Ovary (tissue), 7 donors: ENCODE measurements at regions not wholly inside any gene's neighbourhood (a gene's known extent, or its start where the extent isn't known, plus 50 kb on each side); places are given as distances from the start of the nearest gene placed in this dataset.

Experiments
- DNase-seq, 5 donors: peaks; one replicate each; pipeline ENCODE4 v3.0.0-alpha.2; 2019 to 2020
- H3K27ac ChIP-seq, 2 donors: fragments of 200-600 bp; one replicate each; pipeline versions ENCODE4 v1.5.1 to v1.8.0; 2019 to 2022
- H3K27me3 ChIP-seq: fragments of 200-600 bp; one replicate; pipeline ENCODE4 v1.8.0; 2022
- H3K36me3 ChIP-seq: fragments of 200-600 bp; sonication (generic); one replicate; pipeline ENCODE4 v1.5.1; 2019
- H3K4me1 ChIP-seq: one replicate; pipeline ENCODE4 v1.8.1; 2013; ENCODE audit warnings: mild to moderate bottlenecking, moderate library complexity; ENCODE audit not compliant: insufficient read depth
- H3K4me3 ChIP-seq: fragments of 200-600 bp; sonication (generic); one replicate; pipeline ENCODE4 v1.5.1; 2017
- H3K9me3 ChIP-seq, 2 donors: fragments of 200-600 bp in 1 of 2; sonication (generic) in 1 of 2; one replicate each; pipeline versions ENCODE4 v1.5.1 to v1.8.1; 2013 to 2019; ENCODE audit warnings: mild to moderate bottlenecking in 1 of 2, moderate library complexity in 1 of 2
- EP300 ChIP-seq: sonication (generic); formaldehyde crosslinking; IDR thresholded peaks from one replicate; pipeline ENCODE4 v1.6.1; 2017; ENCODE audit warnings: antibody characterized with exemption
- POLR2A ChIP-seq: fragments of 450-650 bp; IDR thresholded peaks from one replicate; pipeline ENCODE4 v1.6.1; 2017; ENCODE audit warnings: antibody characterized with exemption, mild to moderate bottlenecking, moderate library complexity
- WGBS, 3 donors: extraction: QIAGEN DNeasy Blood & Tissue Kit in 1 of 3; methylation state at CpG; one replicate each; pipeline versions ENCODE4 v1.1.5 to v1.1.7; 2013 to 2017; 5-methylcytosine and 5-hydroxymethylcytosine counted together
- intact Hi-C, 4 donors: fragments of 100-400 bp; cut with DNase I; formaldehyde crosslinking; loops; one replicate each; pipeline versions ENCODE4 v1.11.0 to v1.15.1; 2022 to 2023
- TF ChIP-seq, protein P1 (sequence below), 3 donors: fragments of 450-650 bp in 2 of 3; fragments of 200-600 bp in 1 of 3; IDR thresholded peaks; one replicate each; pipeline versions ENCODE4 v1.5.1 to v1.8.0; 2016 to 2022; ENCODE audit warnings: antibody characterized with exemption in 3 of 3, mild to moderate bottlenecking in 1 of 3
- donor health status: DM: no; HTN: no; CAD: no; lungs with moderate emphysema.
- donor health status: DM: no; HTN: no; CAD: no.
- donor health status: Bipolar disorder and iron deficiency.
- donor health status: DM: no; HTN: no; CAD: no.
- donor health status: DM: yes; HTN: yes; CAD: no.

- no peaks in the 10 kb centered on the region for H3K36me3 ChIP-seq
- 67 to 69% (median 68%) methylated on average over 4 of the region's 4 CpGs for WGBS, 3 donors
- no peak overlapping the region for H3K4me3 ChIP-seq
- intact Hi-C loops = no loop called here
- H3K27me3 ChIP-seq = no peaks in the 10 kb centered on the region
- no peak overlapping the region for H3K27ac ChIP-seq
- TF ChIP-seq EP300 (no peak), POLR2A (no peak)
- TF ChIP-seq, protein P1, sequence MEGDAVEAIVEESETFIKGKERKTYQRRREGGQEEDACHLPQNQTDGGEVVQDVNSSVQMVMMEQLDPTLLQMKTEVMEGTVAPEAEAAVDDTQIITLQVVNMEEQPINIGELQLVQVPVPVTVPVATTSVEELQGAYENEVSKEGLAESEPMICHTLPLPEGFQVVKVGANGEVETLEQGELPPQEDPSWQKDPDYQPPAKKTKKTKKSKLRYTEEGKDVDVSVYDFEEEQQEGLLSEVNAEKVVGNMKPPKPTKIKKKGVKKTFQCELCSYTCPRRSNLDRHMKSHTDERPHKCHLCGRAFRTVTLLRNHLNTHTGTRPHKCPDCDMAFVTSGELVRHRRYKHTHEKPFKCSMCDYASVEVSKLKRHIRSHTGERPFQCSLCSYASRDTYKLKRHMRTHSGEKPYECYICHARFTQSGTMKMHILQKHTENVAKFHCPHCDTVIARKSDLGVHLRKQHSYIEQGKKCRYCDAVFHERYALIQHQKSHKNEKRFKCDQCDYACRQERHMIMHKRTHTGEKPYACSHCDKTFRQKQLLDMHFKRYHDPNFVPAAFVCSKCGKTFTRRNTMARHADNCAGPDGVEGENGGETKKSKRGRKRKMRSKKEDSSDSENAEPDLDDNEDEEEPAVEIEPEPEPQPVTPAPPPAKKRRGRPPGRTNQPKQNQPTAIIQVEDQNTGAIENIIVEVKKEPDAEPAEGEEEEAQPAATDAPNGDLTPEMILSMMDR (IDR thresholded peaks at IDR 0.05) = no peak
- DNase-seq = no peak
- no peaks in the 10 kb centered on the region for H3K9me3 ChIP-seq
- H3K4me1 ChIP-seq = no peaks in the 10 kb centered on the region
Observed at GRCh38 chr14:65877624-65878023, 465.1 kb downstream of the FUT8 start.

- DNase-seq = no peak
- no peak overlapping the region for H3K4me3 ChIP-seq
- no peaks in the 10 kb centered on the region for H3K9me3 ChIP-seq
- TF ChIP-seq, protein P1 (IDR thresholded peaks at IDR 0.05) = no peak
- TF ChIP-seq EP300 (no peak), POLR2A (no peak)
- intact Hi-C loops = no loop called here
- no peaks in the 10 kb centered on the region for H3K27me3 ChIP-seq
- H3K27ac ChIP-seq = no peak overlapping the region
- no peaks in the 10 kb centered on the region for H3K4me1 ChIP-seq
- WGBS, 3 donors = 78 to 83% (median 80%) methylated on average over 4 of the region's 4 CpGs
- H3K36me3 ChIP-seq = no peaks in the 10 kb centered on the region
Observed at GRCh38 chr14:65878586-65878985, 466.1 kb downstream of the FUT8 start.

DNA sequence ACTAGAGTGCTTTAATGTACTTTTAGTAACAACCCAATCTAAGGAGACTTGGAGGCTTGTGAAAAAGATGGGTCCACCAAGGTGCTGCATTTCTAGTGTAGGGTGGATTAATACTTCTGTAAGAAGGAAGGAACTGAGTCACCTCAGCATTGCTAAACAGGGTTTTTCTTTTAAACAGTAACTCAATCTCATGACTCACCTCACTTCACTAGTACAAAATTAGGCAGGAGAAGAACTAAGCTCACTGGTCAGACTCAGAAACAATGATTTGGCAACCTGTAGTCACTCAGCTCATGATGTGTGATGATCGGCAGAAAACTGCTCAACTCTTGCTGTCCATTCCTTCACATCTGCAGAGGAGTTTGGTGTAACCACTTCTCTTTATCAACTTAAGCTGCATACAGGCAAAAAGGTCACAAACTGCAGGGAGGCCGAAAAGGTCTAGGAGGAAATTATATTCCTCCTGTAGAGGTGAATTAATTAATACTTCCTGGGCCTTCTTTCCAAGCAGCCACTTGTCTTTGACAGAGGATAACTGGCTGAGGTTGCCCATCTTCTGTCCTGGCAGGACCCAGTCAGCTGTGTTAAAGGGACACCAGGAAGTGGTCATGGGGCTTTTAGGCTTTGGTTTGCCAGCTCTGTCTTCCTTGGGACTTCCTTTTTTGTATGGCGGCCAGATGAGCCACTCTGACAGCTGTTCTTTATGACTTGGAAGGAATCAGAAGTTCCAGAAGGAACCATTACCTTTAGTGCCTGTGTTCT lies 466.9 kb downstream of the FUT8 start:
- Histone ChIP-seq H3K27ac (no peak overlapping the region), H3K9me3 (no peaks in the 10 kb centered on the region), H3K27me3 (no peaks in the 10 kb centered on the region), H3K36me3 (no peaks in the 10 kb centered on the region), H3K4me1 (no peaks in the 10 kb centered on the region), H3K4me3 (no peak overlapping the region)
- TF ChIP-seq, protein P1 (IDR thresholded peaks at IDR 0.05) = no peak
- no peak for TF ChIP-seq POLR2A
- intact Hi-C loops = no loop called here
- no peak for DNase-seq
- 78 to 87% (median 85%) methylated on average over 3 of the region's 3 CpGs for WGBS, 3 donors

DNA sequence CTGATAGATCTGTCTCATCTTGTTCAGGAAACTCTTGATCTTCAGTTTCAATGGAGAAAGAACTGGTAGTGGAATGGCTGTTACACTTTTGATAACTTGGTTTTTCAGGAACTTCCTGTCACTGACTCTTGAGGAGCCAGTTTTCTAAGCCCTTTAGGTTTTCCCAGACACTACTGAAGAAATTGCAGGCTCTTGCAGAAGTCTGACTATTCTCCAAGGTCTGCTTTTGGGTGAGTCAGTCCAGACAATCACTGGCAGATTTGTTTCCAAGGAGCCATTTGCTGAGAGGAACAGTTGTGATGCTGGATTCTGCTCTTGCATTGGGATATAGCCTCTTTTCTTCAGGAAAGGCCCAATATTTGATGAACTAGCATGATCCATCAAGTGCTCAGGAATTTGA lies 468.0 kb downstream of the FUT8 start:
- H3K9me3 ChIP-seq = no peaks in the 10 kb centered on the region
- intact Hi-C loops = no loop called here
- no peak for TF ChIP-seq POLR2A
- no peak for TF ChIP-seq EP300
- TF ChIP-seq, protein P1 (IDR thresholded peaks at IDR 0.05) = no peak
- no peaks in the 10 kb centered on the region for H3K27me3 ChIP-seq
- H3K4me3 ChIP-seq = no peak overlapping the region
- no peaks in the 10 kb centered on the region for H3K4me1 ChIP-seq
- no peaks in the 10 kb centered on the region for H3K36me3 ChIP-seq
- no peak for DNase-seq
- H3K27ac ChIP-seq = no peak overlapping the region
